AG20443 (cell line): ENCODE measurements at regions not wholly inside any gene's neighbourhood (a gene's known extent, or its start where the extent isn't known, plus 50 kb on each side); places are given as distances from the start of the nearest gene placed in this dataset.
"Not testable (repeated sequence)": the region's sequence is repeated elsewhere in the genome, so short reads cannot be mapped to it uniquely, and the experiment has no call there.

Source experiments
- DNase-seq: peaks from one replicate; pipeline ENCODE4 v3.0.0; 2012; ENCODE audit warnings: low spot score, mixed read lengths

DNA sequence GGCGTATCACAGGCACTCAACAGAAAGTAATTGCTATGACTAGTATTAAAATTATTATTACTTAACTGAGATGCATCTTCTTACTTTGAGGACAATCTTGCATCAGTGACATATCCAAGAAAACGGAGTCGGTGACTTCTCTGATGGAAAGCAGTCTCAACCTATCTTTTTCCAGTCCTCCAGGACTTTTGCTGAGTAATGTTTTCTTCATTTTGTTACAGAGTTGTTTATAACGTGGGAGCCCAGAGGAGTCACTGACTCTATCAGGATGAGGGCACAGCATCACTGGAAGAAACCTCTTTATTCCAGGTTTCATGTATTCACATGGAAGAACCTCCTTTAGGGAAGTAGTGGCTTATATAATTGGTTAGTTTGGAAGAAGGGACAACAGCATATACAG is 51.5 kb upstream of the MELK start:
- DNase-seq, result no peak

DNA sequence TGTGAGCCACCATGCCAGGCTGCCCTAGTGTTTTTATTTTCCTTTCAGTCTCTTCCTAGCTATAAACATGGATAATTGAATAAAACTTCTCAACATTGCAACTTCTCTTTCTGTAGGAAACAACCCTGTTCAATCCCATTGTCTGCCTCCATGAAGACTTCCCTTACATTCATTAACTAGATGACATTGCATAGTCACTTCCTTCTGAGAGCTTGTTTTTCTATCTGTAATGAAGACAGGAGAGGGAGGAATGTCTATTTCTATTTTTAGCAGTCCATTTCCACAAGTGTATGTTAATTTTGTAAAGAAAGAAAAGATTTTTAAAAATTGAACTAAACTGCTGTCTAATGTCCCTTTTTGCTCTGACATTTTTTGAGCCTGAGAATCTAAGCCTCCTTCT is 55.6 kb upstream of the MELK start:
- no peak for DNase-seq

DNA sequence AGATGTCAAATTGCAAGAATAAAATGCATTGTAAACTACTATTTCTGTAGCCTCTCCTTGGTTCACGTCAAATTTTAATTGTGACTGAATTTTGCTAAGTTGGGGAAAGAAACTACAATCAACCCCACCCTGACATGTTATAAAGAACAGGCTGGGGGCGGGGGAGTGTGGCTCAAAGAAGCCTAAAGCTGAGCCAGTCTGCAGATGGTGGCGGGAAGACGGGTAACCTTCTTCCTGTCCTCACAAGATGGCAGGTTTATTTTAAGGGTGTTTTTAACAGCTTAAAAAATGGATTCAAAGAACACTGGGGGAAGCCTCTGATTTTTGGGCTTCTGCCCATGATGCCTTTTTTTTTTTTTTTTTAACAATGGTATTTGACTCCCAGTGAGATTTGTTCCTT is 68.5 kb upstream of the MELK start:
- DNase-seq, result no peak

DNA sequence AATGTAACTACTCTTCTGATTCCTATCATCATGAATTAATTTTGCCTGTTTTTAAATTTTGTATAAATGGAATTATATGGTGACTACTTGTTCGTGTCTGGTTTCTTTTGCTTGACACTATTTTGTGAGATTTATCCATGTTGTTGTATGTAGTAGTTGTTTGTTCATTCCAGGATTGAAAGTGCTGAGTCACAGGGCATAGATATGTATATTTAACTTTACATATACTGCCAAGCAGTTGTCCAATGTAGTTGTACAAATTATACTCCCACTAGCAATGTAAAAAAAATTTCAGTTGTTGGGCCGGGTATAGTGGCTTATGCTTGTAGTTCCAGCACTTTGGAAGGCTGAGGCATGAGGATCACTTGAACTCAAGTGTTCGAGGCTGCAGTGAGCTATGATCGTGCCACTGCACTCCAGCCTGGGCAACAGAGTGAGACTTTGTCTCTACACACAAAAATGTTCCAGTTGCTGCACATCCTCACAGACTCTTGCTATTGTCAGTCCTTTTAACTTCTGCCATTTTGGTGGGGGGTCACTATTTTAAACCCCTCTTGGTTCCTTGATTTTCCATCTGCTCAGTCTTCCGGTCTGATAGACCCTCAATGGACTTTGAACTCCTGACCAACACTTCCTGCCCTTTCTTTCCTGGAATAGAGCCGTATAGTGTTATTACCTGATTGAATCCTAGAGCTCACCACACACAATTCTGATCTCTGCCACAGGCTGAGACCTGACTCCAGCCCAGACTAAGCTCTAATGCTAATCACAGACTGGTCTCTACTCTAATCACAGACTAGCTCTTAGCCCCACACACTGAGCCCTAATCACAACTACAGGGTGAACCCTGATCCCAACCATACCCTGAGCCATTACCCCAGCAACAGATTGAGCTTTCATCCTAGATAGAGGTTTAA is 69.3 kb upstream of the MELK start:
- no peak for DNase-seq

DNA sequence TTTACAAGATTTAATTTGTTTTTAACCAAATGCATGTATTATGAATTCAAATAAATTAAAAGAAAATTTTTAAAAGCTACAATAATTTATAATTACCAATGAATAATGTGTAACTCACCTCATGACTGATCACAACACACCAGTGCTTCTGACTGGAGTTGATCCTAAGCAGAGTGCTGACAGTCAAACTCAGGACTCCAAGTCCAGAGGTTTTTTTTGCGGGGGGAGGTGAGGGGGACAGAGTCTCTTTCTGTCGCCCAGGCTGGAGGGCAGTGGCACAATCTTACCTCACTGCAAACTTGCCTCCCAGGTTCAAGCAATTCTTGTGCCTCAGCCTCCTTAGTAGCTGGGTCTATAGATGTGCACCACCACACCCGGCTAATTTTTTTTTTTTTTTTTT is 71.0 kb upstream of the MELK start:
- no peak for DNase-seq

DNA sequence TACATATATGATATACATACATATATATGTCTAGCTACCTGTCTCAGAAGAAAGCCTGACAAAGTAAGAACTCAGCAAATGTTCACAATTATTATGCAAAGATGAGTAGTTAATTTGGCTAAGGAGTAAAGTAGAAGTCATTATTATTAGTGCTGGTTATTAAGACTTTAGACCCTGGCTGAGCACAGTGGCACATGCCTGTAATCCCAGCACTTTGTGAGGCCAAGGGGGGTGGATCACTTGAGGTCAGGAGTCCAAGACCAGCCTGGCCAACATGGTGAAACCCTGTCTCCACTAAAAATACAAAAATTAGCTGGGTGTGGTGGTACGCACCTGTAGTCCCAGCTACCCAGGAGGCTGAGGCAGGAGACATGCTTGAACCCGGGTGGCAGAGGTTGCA is 71.8 kb upstream of the MELK start:
- not testable (repeated sequence) for DNase-seq

DNA sequence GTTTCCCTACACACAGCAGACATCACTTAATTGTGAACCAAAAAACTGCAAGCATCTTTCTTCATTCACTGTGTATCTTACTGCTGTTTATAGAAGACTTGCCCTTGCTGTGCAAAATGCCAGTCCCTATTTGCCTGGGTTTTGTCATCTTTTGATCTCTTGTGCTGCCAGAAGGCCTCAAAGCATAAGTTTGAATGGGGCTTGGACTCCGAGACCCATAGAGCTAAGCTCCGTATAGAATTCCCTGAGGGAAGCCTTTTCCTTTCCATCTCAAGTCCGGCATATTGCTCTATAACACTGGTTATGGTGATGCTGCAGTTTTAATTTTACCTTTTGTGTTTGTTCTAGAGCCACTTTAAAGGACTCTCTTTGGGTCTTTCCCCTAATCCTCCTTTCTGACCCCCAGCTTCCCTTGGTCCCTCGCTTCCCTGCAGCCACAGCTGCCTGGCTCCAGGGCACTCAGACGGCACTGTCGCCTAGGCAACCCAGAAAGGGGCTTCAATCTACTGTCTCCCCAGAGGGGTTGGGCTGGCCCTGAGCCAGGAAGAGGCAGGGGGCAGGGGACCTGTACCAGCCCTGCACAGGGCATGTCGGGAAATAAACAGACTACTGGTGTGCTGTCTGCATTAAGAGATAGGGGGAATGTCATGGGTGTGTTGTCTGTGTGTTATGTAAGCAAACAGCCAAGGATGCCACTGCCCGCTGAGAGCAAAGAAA is 73.4 kb upstream of the MELK start:
- no peak for DNase-seq

DNA sequence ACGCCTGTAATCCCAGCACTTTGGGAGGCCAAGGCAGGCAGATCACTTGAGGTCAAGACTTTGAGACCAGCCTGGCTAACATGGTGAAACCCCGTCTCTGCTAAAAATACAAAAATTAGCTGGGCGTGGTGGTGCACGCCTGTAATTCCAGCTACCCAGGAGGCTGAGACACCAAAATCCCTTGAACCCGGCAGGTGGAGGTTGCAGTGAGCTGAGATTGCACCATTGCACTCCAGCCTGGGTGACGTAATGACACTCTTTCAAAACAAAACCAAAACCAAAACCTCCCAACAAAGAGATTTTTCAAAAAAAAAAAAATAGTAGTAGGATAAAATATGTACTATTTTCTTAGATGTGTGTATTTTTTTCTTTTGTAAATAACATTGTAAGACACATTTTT is 79.1 kb upstream of the MELK start:
- DNase-seq, result not testable (repeated sequence)

DNA sequence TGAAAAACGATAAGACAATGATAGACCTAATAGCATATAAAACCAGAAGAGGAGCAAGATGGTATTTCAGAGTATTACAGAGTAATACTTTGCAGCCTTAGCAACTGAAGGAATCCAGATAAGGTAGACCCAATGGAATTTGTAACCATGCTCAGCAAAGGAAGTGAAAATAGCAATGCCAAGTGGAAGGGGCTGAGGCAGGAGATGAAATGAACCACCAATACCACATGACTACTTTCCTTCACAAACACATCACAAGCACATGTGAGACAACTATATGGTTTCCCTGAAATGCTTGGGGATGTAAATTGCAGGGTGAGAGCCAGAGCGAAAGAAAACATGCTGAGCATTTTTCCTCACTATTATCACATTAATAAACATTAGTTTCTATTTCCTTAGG is 79.8 kb upstream of the MELK start:
- no peak for DNase-seq

DNA sequence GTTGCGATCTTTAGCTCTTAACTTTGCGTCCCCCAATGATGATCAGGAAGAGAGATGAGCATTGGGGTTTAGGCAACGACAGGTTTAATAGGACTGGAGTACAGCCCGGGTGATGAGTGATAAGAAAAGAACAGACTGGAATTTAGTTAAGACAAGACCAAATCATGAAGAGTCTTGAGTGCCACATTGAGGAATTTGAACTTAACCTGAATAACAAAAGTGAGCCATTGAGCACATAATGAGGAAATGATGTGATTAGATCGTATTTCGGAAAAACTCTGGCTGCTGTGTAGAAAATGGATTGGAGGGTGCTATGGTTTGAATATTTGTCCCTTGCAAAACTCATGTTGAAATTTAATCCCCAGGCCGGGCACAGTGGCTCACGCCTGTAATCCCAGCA is 83.2 kb upstream of the MELK start:
- no peak for DNase-seq

DNA sequence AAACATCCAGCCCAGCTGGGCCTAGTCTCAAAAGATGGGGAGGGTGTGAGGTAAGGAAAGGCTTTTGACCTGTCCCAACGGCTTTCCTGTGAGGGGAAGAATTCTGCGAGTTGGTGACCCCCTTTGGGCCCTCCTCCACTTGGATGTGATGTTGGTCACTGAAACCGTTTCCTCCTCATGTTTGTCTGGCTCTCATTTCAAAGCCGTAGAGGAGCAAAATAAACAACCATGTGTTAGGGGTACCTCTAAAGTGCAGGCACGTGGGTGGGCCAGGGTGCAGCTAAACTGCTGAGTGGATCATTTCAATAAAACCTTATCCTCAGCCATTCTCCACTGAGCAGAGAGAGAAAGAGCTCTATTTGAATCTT is 84.3 kb upstream of the MELK start:
- no peak for DNase-seq

DNA sequence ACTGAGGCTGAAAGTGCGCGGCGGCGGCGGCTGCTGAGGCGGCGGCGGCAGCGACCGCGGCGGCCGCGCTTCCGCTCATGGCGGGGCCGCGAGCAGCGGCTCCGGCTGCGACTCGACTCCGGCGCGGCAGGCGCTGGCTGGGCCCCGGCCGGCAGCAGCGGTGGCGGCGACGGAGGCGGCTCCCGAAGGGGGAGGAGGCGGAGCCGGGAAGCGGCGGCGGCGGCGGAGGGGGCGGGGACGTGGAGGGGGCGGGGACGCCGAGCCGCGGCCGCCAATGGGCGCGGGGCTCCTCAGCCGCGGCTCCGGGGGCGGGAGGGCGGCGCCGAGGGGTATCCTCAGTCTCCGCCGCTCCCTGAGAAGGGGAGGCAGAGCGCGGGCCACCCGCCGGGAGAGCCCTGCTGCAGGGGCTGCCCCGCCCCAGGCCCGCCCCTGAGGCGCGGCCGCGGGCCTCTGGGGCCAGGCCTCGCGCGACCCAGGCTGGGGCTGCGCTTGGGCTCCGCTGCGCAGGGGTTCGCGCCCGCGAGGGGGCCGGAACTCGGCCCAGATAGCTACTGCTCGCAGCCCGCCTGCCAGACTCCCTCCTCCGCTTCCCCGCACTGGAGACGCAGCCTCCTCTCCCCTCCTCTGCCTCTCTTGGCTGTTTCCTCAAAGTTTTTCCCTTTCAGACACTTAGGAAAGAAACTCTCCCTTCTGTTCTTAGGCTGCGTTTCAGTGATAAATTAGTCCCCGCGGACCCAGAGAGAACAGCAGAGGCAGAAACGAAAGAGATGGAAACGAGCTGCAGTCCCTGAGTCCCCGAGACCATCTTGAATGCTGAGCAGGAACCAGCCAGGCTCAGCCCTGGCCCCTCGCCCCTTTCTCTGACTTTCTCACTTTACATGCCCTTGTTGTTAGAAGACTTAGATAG is 85.0 kb upstream of the MELK start:
- peak; percentile 96 for DNase-seq

DNA sequence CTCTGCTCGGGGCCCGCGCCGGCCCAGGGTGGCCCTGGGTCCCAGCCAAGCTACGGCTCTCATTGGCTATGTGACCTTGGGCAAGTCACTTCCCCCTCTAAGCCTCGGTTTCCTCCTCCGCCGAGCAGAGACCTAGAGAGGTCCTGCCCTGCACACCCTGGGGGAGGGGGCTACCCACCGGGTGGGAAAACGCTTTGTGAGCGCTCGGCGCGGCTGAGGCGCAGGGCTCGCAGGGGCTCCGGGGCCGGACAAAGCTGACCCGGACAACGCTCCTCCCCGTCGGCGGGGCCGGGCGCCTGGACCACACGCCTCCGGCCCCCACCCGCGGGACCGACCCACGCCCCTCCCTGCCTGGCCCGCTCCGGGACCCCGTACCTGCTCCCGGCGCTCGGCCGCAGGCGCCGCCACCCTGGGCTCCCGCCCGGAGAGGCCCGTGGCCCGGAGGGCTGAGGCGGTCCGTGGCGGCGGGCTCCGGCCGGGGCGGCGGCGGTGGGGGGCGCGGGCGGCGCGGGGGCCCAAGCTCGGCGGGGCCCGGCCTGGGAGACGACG is 85.7 kb upstream of the MELK start:
- DNase-seq, result peak; percentile 65

DNA sequence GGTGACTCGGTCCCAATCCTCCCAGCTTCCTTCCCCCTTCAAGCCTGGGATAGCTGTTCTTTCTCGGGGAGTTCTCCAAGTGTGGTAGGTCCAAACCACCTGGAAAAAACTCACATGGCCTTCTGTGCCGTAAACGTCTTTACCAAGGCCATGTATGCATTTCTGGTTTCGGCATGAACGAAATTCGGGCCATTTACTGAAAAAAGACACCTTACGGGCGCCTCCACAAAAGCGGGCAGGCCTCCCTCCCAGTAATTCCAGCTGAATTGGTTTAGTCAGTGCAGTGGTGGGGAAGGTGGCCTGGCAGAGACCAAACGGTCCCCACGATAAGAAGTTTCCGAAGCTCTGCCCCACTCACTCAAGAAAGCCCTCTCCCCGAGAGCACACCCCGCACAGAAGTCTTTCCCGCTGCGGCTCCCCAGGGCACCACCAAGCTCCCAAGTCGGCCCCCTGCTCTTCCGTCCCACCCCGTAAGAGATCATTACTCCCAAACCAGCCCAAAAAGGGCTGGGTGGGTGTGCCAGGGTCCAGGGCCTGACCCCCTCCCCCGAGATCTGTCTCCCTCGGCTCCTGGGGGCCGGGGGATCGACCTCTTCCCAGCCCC is 86.3 kb upstream of the MELK start:
- peak; percentile 39 for DNase-seq

DNA sequence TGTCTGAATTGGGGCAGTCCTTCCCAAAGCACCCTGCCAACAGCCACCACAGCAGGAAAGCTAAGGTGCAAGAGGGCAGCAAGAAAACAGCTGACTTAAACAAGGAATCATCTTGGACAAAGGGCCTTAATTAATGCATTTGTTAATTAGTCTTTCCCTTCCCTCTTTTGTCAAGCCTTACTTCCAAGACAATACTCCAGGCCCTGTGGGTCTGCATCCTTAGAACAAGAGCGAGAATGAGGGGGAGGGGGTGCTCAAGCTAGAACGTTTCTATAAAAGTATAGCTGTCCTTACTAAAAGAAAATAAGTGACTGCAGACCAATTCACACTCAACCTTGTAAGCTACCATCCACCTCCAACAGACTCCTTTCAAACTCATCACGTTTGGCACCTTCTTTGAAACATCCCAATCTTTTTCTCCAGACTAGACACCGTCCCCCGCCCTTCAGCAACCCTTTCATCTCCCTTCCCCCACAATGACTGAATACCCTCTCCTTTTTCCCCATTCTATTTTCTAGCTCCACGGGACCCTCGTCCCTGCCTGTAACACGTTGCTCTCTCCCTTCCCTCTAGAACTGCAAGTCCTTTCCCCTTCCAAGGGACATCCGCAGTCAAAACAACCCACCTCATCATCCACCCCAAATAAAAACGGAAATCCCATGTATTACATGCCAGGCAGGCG is 85.7 kb upstream of the RNF38 start:
- DNase-seq, result no peak

DNA sequence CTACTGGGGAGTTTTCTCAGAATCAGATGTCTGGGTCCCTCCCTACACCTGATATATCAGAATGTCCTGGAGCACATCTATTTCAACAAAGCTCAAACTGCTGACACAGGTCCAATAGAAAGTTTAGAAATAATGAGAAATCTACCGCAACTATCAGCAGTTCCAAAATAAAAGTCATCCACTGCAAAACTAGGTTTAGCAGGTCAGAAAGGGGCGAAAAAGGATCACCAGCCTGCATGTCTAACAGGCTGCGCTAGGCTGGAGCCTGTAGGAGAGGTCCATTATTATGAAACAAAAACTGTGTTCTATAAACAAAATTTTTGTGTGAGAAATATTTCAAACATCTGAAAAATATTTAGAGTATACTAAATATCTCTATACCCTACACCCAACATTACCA is 84.1 kb upstream of the RNF38 start:
- DNase-seq, result no peak

DNA sequence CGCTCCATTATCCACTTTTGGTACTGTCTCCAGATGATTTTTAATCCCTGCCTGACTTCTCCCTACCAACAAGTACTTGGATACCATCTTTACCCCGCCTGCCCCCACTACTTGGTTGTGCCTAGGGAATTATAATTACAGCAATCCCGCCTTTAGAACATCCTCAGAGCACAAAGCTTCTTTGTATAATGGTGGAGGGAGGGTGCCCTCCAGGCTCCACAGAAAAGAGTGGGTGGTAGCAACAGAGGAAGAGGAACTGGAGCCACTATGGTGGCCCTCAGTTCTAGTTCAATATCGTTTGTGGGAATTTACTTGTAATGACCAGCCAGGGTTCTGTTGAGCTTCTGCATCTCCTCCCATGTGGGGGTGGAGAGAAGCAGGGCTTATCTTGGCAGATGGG is 79.0 kb upstream of the RNF38 start:
- no peak for DNase-seq

DNA sequence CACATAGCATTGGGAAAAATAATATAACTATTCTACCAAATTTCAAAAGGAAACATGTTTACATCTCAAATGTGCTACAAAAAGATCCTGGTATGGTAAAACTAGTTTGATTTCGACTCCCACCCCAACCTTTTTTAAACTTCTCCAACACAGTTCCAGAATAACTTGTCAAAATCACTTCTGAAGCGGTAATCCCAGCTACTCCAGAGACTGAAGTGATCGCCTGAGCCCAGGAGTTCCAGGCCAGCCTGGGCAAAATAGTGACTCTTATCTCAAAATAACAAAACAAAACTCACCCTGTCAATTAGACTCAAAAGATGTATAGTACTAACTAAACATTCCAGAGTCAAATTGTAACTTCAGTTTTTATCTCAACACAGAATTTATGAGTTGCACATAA is 71.3 kb upstream of the RNF38 start:
- no peak for DNase-seq

DNA sequence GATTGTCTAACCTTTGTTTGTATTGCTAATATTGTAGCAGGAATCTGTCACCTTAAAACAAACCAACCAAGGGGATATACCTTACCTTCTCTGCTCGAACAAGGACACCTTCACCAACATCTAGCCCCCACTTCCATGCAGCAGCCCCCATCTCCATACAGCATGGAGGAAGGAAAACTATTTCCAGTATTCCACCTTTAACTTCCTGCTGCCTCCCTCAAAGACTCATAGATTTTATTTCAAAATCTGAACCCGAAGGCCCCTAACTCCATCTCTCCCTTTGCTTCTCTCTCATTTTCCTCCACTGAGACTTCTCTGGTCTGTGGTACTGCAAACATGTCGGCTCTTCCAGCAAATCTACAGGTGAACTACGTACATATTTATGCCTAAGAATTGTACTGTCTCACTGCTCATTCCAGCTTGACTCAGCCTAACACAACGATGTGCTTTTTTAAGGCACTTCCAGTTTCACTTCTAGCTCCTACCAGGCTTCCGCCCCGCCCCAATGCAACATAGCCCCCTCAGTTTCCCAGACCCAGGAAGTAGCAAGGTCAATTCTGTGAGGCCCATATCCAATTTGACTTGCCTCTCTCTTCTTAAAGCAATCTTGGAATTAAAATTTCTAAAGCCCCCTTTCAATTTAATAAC is 70.7 kb upstream of the RNF38 start:
- DNase-seq, result peak; percentile 84

DNA sequence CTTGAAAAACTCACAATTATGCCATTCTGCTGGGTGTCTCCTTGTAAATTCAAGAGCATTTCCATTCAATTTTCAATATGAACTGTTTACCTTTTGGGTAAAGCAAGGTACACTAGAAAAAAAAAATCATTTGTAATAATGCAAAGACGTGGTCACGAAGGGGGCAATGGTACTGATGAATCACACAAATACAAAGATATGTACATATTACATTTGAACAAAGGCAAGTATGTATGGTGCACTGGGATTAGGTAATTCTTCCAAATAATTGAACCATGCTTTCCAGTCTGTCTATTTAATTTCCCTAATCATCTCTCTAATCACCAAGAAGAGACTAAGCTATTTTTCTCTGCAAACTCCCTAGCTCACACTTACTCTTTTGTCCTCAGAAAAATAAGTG is 63.4 kb upstream of the RNF38 start:
- no peak for DNase-seq

DNA sequence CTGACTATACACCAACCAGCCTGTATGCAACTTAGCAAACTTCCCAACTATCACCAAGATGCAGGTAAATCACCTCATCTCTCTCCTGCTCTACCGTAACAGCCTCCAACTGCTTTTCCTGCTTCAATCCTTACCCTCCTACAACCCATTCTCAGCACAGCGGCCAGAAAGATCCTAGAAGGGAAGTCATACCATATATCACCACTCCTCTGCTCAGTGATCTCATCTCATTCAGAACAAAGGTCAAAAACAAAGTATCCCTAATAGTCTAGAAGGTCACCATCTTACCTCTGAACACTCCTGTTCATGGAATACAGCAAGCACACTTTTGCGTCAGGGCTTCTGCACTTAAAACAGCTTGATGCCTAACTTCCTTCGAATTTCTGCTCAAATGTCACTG is 62.2 kb upstream of the RNF38 start:
- DNase-seq, result no peak
